AG09319 (cell line): ENCODE measurements at regions not wholly inside any gene's neighbourhood (a gene's known extent, or its start where the extent isn't known, plus 50 kb on each side); places are given as distances from the start of the nearest gene placed in this dataset.

Experiments used
- DNase-seq: peaks from one replicate; pipeline ENCODE4 v3.0.0-alpha.2; 2010; ENCODE audit warnings: low read depth; ENCODE audit errors: extremely low read depth
- CTCF ChIP-seq: IDR thresholded peaks from 2 replicates; pipeline ENCODE4 v1.5.1; 2011; ENCODE audit warnings: low read depth, mild to moderate bottlenecking, inconsistent platforms, low read length, moderate library complexity

DNA sequence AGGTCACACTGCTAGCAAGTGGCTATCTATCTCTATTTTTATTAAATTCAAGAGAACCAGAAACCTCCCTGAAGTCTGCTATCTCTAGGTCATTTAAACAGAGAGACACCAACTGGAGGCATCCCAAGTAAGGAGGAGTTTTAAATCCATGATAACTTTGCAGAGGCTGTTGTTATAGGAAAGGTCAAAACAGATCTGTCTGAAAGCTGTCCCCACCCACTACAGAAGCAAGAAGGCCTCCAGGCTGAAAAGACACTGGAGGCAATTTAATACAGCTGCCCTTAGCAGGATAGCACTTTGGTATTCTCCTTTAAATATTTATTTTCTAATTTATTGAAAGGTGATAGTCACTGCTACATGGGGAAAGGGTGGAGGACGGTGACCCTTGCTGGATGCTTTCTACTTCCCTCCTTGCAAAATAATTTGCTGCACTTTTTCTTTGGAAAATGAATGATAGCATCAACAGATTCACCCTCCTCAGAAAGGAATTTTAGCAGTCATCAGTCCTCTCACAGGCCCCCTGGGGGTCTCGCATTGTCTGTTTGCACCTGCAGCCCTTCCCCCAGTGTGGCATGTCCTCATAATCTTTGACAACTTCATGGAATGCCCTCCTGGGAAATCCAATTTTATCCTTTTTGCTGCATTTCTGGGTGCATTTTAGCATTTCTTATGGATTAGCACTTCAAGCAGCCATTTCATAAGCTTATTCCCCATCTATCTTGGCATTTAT lies 429.5 kb upstream of the TNP1 start:
- no peak for TF ChIP-seq CTCF
- no peak for DNase-seq

GRCh38 chr2:217288472-217289063 lies 428.7 kb upstream of the TNP1 start:
- TF ChIP-seq CTCF, result no peak

DNA sequence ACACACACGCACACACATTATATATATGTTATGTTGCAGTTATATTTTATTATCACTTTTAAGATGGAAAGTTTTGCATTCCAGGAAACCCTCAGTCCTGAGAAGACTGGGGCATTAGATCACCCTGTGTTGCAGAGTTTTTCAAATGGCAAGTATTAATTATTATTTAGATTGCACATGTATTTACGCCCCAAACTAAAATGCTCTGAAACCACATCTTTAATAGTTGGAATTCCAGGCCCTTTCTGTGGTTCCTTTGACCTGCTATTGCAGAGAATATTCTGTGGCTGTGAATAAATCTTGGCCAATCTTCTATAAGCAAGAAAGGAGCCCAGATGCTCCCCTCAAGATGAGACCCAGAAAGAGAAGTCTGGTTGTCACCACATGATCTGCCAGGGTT lies 427.0 kb upstream of the TNP1 start:
- no peak for TF ChIP-seq CTCF
- no peak for DNase-seq

More at GRCh38 chr2:217288472-217289063, 428.7 kb upstream of the TNP1 start:
- no peak for DNase-seq

DNA sequence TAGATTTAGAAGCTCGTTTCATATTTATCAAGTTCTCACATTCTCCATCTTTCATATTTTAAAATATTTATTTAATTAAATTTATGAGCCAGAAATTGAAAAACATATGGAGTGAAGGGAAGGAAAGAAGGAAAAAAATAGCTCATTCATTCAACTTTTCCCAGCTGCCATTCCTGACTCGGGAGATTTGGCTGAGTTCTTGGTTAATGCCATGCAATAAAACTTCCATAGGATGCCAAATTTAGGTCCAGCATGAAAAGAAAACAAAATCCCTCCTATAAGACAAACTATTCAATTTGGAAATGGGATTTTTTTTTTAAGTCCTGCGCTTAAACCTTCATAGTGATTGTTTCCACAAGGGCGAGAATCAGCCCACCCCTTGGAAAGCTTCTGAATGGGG lies 426.1 kb upstream of the TNP1 start:
- DNase-seq, result no peak
- TF ChIP-seq CTCF, result no peak

- no peak for TF ChIP-seq CTCF
Observed at GRCh38 chr2:217283460-217283859, 423.6 kb upstream of the TNP1 start.

DNA sequence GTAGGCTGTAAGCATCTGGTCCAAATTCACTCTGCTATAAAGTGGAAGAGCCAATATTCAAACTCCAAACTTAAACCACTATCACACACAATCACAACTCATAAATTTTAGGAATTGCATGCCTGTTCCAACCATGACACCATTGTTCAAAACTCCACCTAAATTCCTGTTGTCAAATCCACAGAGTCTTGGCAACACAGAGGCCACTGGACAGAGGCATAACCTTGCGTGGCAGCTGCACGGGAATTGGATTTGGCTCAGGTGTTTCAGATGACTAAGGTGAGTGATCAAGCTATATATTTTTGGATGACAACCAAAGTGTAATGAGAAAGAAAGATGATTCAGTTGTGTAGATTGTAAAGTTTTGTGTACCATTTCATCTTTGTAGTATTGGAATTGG lies 422.7 kb upstream of the TNP1 start:
- no peak for TF ChIP-seq CTCF
- DNase-seq, result no peak

More at GRCh38 chr2:217283460-217283859, 423.6 kb upstream of the TNP1 start:
- no peak for DNase-seq

GRCh38 chr2:217279556-217279955 lies 419.7 kb upstream of the TNP1 start:
- no peak for TF ChIP-seq CTCF
- no peak for DNase-seq
